ENCODE measurements at regions not wholly inside any gene's neighbourhood (a gene's known extent, or its start where the extent isn't known, plus 50 kb on each side); places are given as distances from the start of the nearest gene placed in this dataset.

DNA sequence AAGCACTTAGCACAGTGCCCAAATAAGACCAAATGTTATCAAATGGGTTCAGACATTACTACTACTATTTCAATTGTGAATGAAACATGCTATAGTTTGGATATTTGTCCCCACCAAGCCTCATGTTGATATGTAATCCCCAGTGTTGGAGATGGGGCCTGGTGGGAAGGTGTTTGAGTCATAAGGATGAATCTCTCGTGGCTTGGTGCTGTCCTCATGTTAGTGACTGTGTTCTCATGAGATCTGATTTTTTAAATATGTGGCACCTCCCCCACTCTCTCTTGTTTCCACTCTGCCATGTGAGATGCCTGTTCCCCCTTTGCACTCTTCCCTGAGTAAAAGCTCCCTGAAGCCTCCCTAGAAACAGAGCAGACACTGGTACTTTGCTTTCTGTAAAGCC, 148.7 kb upstream of the TGFBR2 start:
- no peak for TF ChIP-seq POLR2A (IDR thresholded peaks at IDR 0.05)
- TF ChIP-seq, protein P1, sequence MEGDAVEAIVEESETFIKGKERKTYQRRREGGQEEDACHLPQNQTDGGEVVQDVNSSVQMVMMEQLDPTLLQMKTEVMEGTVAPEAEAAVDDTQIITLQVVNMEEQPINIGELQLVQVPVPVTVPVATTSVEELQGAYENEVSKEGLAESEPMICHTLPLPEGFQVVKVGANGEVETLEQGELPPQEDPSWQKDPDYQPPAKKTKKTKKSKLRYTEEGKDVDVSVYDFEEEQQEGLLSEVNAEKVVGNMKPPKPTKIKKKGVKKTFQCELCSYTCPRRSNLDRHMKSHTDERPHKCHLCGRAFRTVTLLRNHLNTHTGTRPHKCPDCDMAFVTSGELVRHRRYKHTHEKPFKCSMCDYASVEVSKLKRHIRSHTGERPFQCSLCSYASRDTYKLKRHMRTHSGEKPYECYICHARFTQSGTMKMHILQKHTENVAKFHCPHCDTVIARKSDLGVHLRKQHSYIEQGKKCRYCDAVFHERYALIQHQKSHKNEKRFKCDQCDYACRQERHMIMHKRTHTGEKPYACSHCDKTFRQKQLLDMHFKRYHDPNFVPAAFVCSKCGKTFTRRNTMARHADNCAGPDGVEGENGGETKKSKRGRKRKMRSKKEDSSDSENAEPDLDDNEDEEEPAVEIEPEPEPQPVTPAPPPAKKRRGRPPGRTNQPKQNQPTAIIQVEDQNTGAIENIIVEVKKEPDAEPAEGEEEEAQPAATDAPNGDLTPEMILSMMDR (IDR thresholded peaks at IDR 0.05) = no peak
